ENCODE measurements at regions not wholly inside any gene's neighbourhood (a gene's known extent, or its start where the extent isn't known, plus 50 kb on each side); places are given as distances from the start of the nearest gene placed in this dataset.

GRCh38 chr2:235365743-235366142 lies 128.1 kb upstream of the AGAP1 start:
- no peak for TF ChIP-seq CTCF (IDR thresholded peaks at IDR 0.05; ENCODE audit: low read depth, low read length)

GRCh38 chr2:235366390-235366789 lies 127.5 kb upstream of the AGAP1 start:
- no peak for DNase-seq
- no peak for TF ChIP-seq CTCF (IDR thresholded peaks at IDR 0.05; ENCODE audit: low read depth, low read length)
- no peaks in the 10 kb centered on the region for H3K27me3 ChIP-seq (ENCODE audit: insufficient read depth, low read depth, severe bottlenecking)

More at GRCh38 chr2:235365743-235366142, 128.1 kb upstream of the AGAP1 start:
- no peak for DNase-seq
- H3K4me3 ChIP-seq (ENCODE audit: low read depth, low read length) = no peak overlapping the region
- no peak overlapping the region for H3K27ac ChIP-seq
- H3K36me3 ChIP-seq = no peaks in the 10 kb centered on the region
- H3K9me3 ChIP-seq (ENCODE audit: severe bottlenecking) = no peaks in the 10 kb centered on the region
- no peaks in the 10 kb centered on the region for H3K27me3 ChIP-seq (ENCODE audit: insufficient read depth, low read depth, severe bottlenecking)

GRCh38 chr2:235366807-235367206 lies 127.0 kb upstream of the AGAP1 start:
- DNase-seq = no peak
- no peak for TF ChIP-seq CTCF (IDR thresholded peaks at IDR 0.05; ENCODE audit: low read depth, low read length)
- no peak overlapping the region for H3K27ac ChIP-seq
- H3K9me3 ChIP-seq (ENCODE audit: severe bottlenecking) = no peaks in the 10 kb centered on the region
- no peaks in the 10 kb centered on the region for H3K27me3 ChIP-seq (ENCODE audit: insufficient read depth, low read depth, severe bottlenecking)
- H3K36me3 ChIP-seq = no peaks in the 10 kb centered on the region
- H3K4me3 ChIP-seq (ENCODE audit: low read depth, low read length) = no peak overlapping the region

More at GRCh38 chr2:235366390-235366789, 127.5 kb upstream of the AGAP1 start:
- Histone ChIP-seq H3K4me3 (ENCODE audit: low read depth, low read length) (no peak overlapping the region), H3K36me3 (no peaks in the 10 kb centered on the region), H3K9me3 (ENCODE audit: severe bottlenecking) (no peaks in the 10 kb centered on the region), H3K27ac (no peak overlapping the region)

- no peak overlapping the region for H3K4me3 ChIP-seq (ENCODE audit: low read depth, low read length)
- DNase-seq = no peak
- H3K27ac ChIP-seq = no peak overlapping the region
- H3K27me3 ChIP-seq (ENCODE audit: insufficient read depth, low read depth, severe bottlenecking) = no peaks in the 10 kb centered on the region
- H3K36me3 ChIP-seq = no peaks in the 10 kb centered on the region
- no peak for TF ChIP-seq CTCF (IDR thresholded peaks at IDR 0.05; ENCODE audit: low read depth, low read length)
- H3K9me3 ChIP-seq (ENCODE audit: severe bottlenecking) = no peaks in the 10 kb centered on the region
Measured at GRCh38 chr2:235371018-235371417, 122.8 kb upstream of the AGAP1 start.

GRCh38 chr2:235373171-235373570 lies 120.7 kb upstream of the AGAP1 start:
- H3K27ac ChIP-seq = no peak overlapping the region
- TF ChIP-seq CTCF (IDR thresholded peaks at IDR 0.05; ENCODE audit: low read depth, low read length) = no peak

GRCh38 chr2:235377176-235377575 lies 116.7 kb upstream of the AGAP1 start:
- Histone ChIP-seq H3K27me3 (ENCODE audit: insufficient read depth, low read depth, severe bottlenecking) (no peaks in the 10 kb centered on the region), H3K9me3 (ENCODE audit: severe bottlenecking) (no peaks in the 10 kb centered on the region), H3K4me3 (ENCODE audit: low read depth, low read length) (no peak overlapping the region), H3K27ac (no peak overlapping the region), H3K36me3 (no peaks in the 10 kb centered on the region)
- no peak for DNase-seq
- TF ChIP-seq CTCF (IDR thresholded peaks at IDR 0.05; ENCODE audit: low read depth, low read length) = no peak

More at GRCh38 chr2:235373171-235373570, 120.7 kb upstream of the AGAP1 start:
- Histone ChIP-seq H3K27me3 (ENCODE audit: insufficient read depth, low read depth, severe bottlenecking) (no peaks in the 10 kb centered on the region), H3K4me3 (ENCODE audit: low read depth, low read length) (no peak overlapping the region), H3K9me3 (ENCODE audit: severe bottlenecking) (no peaks in the 10 kb centered on the region), H3K36me3 (no peaks in the 10 kb centered on the region)
- no peak for DNase-seq

Measured in WERI-Rb-1 (cell line).